ENCODE measurements at regions not wholly inside any gene's neighbourhood (a gene's known extent, or its start where the extent isn't known, plus 50 kb on each side); places are given as distances from the start of the nearest gene placed in this dataset.

DNA sequence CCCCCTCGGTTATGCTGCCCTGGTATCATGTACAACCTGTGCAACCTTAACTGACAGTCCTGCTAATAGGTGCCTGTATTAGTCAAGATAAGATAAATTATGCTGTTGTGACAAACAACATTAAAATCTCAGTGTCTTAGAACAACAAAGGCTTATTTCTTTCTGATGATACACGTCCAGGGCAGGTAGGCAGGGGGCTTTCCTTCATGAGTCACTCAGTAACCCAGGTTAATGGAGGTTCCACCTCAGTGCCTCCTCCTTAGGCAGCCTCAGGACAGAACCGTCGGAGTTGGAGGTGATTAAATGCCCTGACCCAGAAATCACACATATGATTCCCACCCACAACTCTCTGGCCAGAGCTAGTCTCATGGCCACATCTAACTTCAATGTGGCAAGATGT lies 94.6 kb upstream of the CASZ1 start:
- H3K4me2 ChIP-seq (ENCODE audit: control insufficient read depth, insufficient read depth) = no peak overlapping the region
- H3K4me3 ChIP-seq = no peak overlapping the region
- WGBS (ENCODE audit: insufficient coverage, insufficient replicate concordance, low lambda C conversion rate, missing lambda C conversion rate) = 5% methylated on average over 4 of the region's 4 CpGs
- H3K36me3 ChIP-seq (ENCODE audit: control insufficient read depth in 2 of 2, insufficient read depth in 2 of 2, low read length in 1 of 2) = no peaks in the 10 kb centered on the region
- H3K27me3 ChIP-seq (replicated peaks in 1 of 2; ENCODE audit: control insufficient read depth in 2 of 2, insufficient read depth in 2 of 2, low read length in 1 of 2) = peaks cover 0 to 3% of the 10 kb centered on the region in 2 experiments; a peak in 2 of 4 replicates
- ChIA-PET SMC1A (ENCODE audit: uncharacterized antibody, unreplicated experiment) (no interaction called here), RAD21 (ENCODE audit: unreplicated experiment) (no interaction called here), CTCF (no interaction called here), POLR2A (no interaction called here)
- in situ Hi-C loops (cut with MboI) (no loop called here), intact Hi-C loops (cut with micrococcal nuclease; ENCODE audit: unreplicated experiment) (no loop called here)
- no peaks in the 10 kb centered on the region for H3K4me1 ChIP-seq (ENCODE audit: control insufficient read depth, insufficient read depth, low read length)
- FAIRE-seq (no peak), DNase-seq (ENCODE audit: low read depth, low spot score) (no peak), ATAC-seq (no peak)
- H4K20me1 ChIP-seq (ENCODE audit: control insufficient read depth, insufficient read depth) = no peaks in the 10 kb centered on the region
- no peak overlapping the region for H2AFZ ChIP-seq (ENCODE audit: control insufficient read depth, low read depth, low read length)
- H3K79me2 ChIP-seq (ENCODE audit: control insufficient read depth, insufficient read depth, low read length) = no peaks in the 10 kb centered on the region
- BruUV-seq (replicated peaks) = no TSS peak
- no peak overlapping the region for H3K9ac ChIP-seq (ENCODE audit: control insufficient read depth, insufficient read depth, low read length)
- TF ChIP-seq MXI1 (IDR thresholded peaks at IDR 0.05; ENCODE audit: low read depth, low read length) (no peak), KDM1A (IDR thresholded peaks at IDR 0.05; ENCODE audit: borderline replicate concordance) (no peak), ATF7 (IDR thresholded peaks at IDR 0.05; ENCODE audit: low read depth) (no peak), RFX5 (IDR thresholded peaks at IDR 0.05; ENCODE audit: low read depth, low read length) (no peak), CBX3 (IDR thresholded peaks at IDR 0.05; ENCODE audit: borderline replicate concordance, low read depth) (no peak), GATAD2B (conservative IDR thresholded peaks at IDR 0.05; ENCODE audit: low read depth) (no peak), PAX8 (IDR thresholded peaks at IDR 0.05) (no peak), NR2F1 (conservative IDR thresholded peaks at IDR 0.05) (no peak), BACH1 (IDR thresholded peaks at IDR 0.05; ENCODE audit: borderline replicate concordance) (no peak), MTA3 (IDR thresholded peaks at IDR 0.05; ENCODE audit: borderline replicate concordance, low read length) (no peak), SUZ12 (IDR thresholded peaks at IDR 0.05; ENCODE audit: unreplicated experiment) (no peak), IRF4 (IDR thresholded peaks at IDR 0.05; ENCODE audit: low read depth, low read length) (no peak)
- TF ChIP-seq, protein P1, sequence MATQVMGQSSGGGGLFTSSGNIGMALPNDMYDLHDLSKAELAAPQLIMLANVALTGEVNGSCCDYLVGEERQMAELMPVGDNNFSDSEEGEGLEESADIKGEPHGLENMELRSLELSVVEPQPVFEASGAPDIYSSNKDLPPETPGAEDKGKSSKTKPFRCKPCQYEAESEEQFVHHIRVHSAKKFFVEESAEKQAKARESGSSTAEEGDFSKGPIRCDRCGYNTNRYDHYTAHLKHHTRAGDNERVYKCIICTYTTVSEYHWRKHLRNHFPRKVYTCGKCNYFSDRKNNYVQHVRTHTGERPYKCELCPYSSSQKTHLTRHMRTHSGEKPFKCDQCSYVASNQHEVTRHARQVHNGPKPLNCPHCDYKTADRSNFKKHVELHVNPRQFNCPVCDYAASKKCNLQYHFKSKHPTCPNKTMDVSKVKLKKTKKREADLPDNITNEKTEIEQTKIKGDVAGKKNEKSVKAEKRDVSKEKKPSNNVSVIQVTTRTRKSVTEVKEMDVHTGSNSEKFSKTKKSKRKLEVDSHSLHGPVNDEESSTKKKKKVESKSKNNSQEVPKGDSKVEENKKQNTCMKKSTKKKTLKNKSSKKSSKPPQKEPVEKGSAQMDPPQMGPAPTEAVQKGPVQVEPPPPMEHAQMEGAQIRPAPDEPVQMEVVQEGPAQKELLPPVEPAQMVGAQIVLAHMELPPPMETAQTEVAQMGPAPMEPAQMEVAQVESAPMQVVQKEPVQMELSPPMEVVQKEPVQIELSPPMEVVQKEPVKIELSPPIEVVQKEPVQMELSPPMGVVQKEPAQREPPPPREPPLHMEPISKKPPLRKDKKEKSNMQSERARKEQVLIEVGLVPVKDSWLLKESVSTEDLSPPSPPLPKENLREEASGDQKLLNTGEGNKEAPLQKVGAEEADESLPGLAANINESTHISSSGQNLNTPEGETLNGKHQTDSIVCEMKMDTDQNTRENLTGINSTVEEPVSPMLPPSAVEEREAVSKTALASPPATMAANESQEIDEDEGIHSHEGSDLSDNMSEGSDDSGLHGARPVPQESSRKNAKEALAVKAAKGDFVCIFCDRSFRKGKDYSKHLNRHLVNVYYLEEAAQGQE (IDR thresholded peaks at IDR 0.05; ENCODE audit: low read depth, low read length) = no peak
- H3K9me3 ChIP-seq (replicated peaks; ENCODE audit: control insufficient read depth, insufficient read depth, low read length) = no peaks in the 10 kb centered on the region
- no peak overlapping the region for H3K27ac ChIP-seq (ENCODE audit: control insufficient read depth, insufficient read depth)

All from GM12878 (cell line).